HL-60 (cell line): ENCODE measurements at regions not wholly inside any gene's neighbourhood (a gene's known extent, or its start where the extent isn't known, plus 50 kb on each side); places are given as distances from the start of the nearest gene placed in this dataset.

Experiments used
- DNase-seq, 2 experiments: peaks; one replicate each; pipeline ENCODE4 v3.0.0-alpha.2; 2010 to 2020; ENCODE audit warnings: low read depth in 1 of 2, low spot score in 1 of 2
- H3K27ac ChIP-seq: fragments of 250-450 bp; sonication (Bioruptor Pico); replicated peaks from 2 replicates; pipeline ENCODE4 v1.5.1; 2020; ENCODE audit warnings: mild to moderate bottlenecking, moderate library complexity
- H3K27me3 ChIP-seq: fragments of 250-450 bp; sonication (Bioruptor Pico); 2 replicates; pipeline ENCODE4 v1.5.1; 2021; ENCODE audit warnings: mild to moderate bottlenecking, moderate library complexity; ENCODE audit not compliant: insufficient read depth, poor library complexity, severe bottlenecking
- H3K4me3 ChIP-seq: replicated peaks from 2 replicates; pipeline ENCODE4 v1.5.1; 2011; ENCODE audit warnings: mild to moderate bottlenecking, control low read depth, low read length; ENCODE audit not compliant: insufficient read depth
- GABPA ChIP-seq: IDR thresholded peaks from 2 replicates; pipeline ENCODE4 v1.6.1; 2012; ENCODE audit warnings: low read depth
- POLR2AphosphoS5 ChIP-seq: IDR thresholded peaks from 2 replicates; pipeline ENCODE4 v1.6.1; 2012; ENCODE audit warnings: low read depth
- REST ChIP-seq: IDR thresholded peaks from 2 replicates; pipeline ENCODE4 v1.6.1; 2012; ENCODE audit warnings: low read depth; ENCODE audit not compliant: insufficient replicate concordance
- SPI1 ChIP-seq: IDR thresholded peaks from 2 replicates; pipeline ENCODE4 v1.6.1; 2012; ENCODE audit warnings: low read depth, mild to moderate bottlenecking, borderline replicate concordance
- TF ChIP-seq, protein P1 (sequence below): IDR thresholded peaks from one replicate; pipeline ENCODE4 v1.5.1; 2011; ENCODE audit warnings: low read length, control low read depth, inconsistent platforms; ENCODE audit not compliant: insufficient read depth

GRCh38 chr10:22848509-22848908 is 79.3 kb upstream of the ARMC3 start:
- Histone ChIP-seq H3K27me3 (no peaks in the 10 kb centered on the region), H3K4me3 (no peak overlapping the region), H3K27ac (no peak overlapping the region)
- TF ChIP-seq GABPA, result no peak
- no peak for TF ChIP-seq REST
- TF ChIP-seq, protein P1, sequence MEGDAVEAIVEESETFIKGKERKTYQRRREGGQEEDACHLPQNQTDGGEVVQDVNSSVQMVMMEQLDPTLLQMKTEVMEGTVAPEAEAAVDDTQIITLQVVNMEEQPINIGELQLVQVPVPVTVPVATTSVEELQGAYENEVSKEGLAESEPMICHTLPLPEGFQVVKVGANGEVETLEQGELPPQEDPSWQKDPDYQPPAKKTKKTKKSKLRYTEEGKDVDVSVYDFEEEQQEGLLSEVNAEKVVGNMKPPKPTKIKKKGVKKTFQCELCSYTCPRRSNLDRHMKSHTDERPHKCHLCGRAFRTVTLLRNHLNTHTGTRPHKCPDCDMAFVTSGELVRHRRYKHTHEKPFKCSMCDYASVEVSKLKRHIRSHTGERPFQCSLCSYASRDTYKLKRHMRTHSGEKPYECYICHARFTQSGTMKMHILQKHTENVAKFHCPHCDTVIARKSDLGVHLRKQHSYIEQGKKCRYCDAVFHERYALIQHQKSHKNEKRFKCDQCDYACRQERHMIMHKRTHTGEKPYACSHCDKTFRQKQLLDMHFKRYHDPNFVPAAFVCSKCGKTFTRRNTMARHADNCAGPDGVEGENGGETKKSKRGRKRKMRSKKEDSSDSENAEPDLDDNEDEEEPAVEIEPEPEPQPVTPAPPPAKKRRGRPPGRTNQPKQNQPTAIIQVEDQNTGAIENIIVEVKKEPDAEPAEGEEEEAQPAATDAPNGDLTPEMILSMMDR, result no peak
- no peak for TF ChIP-seq SPI1
- TF ChIP-seq POLR2AphosphoS5, result no peak
- DNase-seq, result no peak

DNA sequence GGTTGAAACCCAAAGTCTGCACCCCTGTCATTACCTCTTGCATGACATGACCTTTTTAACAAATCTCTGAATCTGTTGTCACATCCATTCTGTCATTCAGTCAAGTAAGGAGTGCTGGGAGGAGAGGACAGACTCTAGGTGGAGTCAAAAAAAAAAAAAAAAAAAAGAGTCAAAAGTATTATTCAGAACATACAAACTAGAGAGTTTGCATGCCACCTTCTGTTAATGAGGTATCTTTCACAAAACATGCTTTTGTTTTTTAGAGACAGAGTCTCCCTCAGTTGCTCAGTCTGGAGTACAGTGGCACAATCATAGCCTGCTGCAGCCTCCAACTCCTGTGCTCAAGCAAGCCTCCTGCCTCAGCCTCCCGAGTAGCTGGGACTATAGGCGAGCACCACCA is 81.6 kb upstream of the ARMC3 start:
- no peak overlapping the region for H3K27ac ChIP-seq
- no peak for TF ChIP-seq REST
- TF ChIP-seq SPI1, result no peak
- TF ChIP-seq, protein P1, result no peak
- no peak for TF ChIP-seq GABPA
- TF ChIP-seq POLR2AphosphoS5, result no peak
- H3K27me3 ChIP-seq, result no peaks in the 10 kb centered on the region
- H3K4me3 ChIP-seq, result no peak overlapping the region
- no peak for DNase-seq

GRCh38 chr10:22839639-22840038 is 88.2 kb upstream of the ARMC3 start:
- H3K27ac ChIP-seq, result no peak overlapping the region
- TF ChIP-seq REST (no peak), POLR2AphosphoS5 (no peak), GABPA (no peak), SPI1 (no peak)
- TF ChIP-seq, protein P1, result no peak
- no peak overlapping the region for H3K4me3 ChIP-seq
- no peaks in the 10 kb centered on the region for H3K27me3 ChIP-seq
- DNase-seq, result no peak
